GM12878 (cell line): ENCODE measurements at regions not wholly inside any gene's neighbourhood (a gene's known extent, or its start where the extent isn't known, plus 50 kb on each side); places are given as distances from the start of the nearest gene placed in this dataset.

Source experiments
- ATAC-seq: fragments of 200-7000 bp; cut with Tn5 transposase; 3 replicates; pipeline ENCODE4 v1.9.1; 2020; ENCODE audit warnings: mild to moderate bottlenecking, moderate library complexity
- BruUV-seq: library from RNA; stranded (reverse); fragments of 400-500 nt; replicated peaks from 2 replicates; lab custom pipeline; 2021; lab: Mats Ljungman, UMichigan
- CTCF ChIA-PET: fragments of 300-600 bp; sonication (Branson Sonifier 250); formaldehyde crosslinking; extraction: SDS; loops from one replicate; lab custom pipeline; 2021; ENCODE audit warnings: inconsistent platforms; lab: Yijun Ruan, JAX
- POLR2A ChIA-PET: fragments of 350-600 bp; formaldehyde crosslinking; extraction: SDS; loops from one replicate; lab custom pipeline; 2021; ENCODE audit warnings: inconsistent platforms; lab: Charles Lee
- RAD21 ChIA-PET: fragments of 300-600 bp; sonication (Branson Sonifier 250); formaldehyde crosslinking; loops from one replicate; lab custom pipeline; 2023; ENCODE audit warnings: antibody characterized with exemption; ENCODE audit not compliant: unreplicated experiment; lab: Charles Lee
- SMC1A ChIA-PET: fragments of 300-600 bp; sonication (Branson Sonifier 250); formaldehyde crosslinking; loops from one replicate; lab custom pipeline; 2023; ENCODE audit not compliant: unreplicated experiment, uncharacterized antibody; lab: Charles Lee
- DNase-seq: peaks from one replicate; pipeline ENCODE4 v3.0.0-alpha.2; 2011; ENCODE audit warnings: low read depth, low spot score
- FAIRE-seq: peaks from 3 replicates; lab custom pipeline; 2011; peaks lifted over from hg19 to GRCh38; lab: Jason Lieb, UNC
- H2AFZ ChIP-seq: 2 replicates; pipeline ENCODE4 v1.6.0; 2011; ENCODE audit warnings: low read depth, low read length, control low read depth; ENCODE audit not compliant: control insufficient read depth
- H3K27ac ChIP-seq: 2 replicates; pipeline ENCODE4 v1.5.1; 2011; ENCODE audit warnings: control low read depth; ENCODE audit not compliant: control insufficient read depth, insufficient read depth
- H3K27me3 ChIP-seq, 2 experiments: replicated peaks in 1 of 2; 2 replicates each; pipeline versions ENCODE4 v1.6.0 to v1.6.1; 2011; ENCODE audit warnings: low read length in 1 of 2; ENCODE audit not compliant: control insufficient read depth in 2 of 2, insufficient read depth in 2 of 2
- H3K36me3 ChIP-seq, 2 experiments: 2 replicates each; pipeline ENCODE4 v1.5.1; 2011; ENCODE audit warnings: low read length in 1 of 2; ENCODE audit not compliant: control insufficient read depth in 2 of 2, insufficient read depth in 2 of 2
- H3K4me1 ChIP-seq: 2 replicates; pipeline ENCODE4 v1.6.1; 2011; ENCODE audit warnings: mild to moderate bottlenecking, low read length, moderate library complexity, mixed read lengths; ENCODE audit not compliant: control insufficient read depth, insufficient read depth
- H3K4me2 ChIP-seq: 2 replicates; pipeline ENCODE4 v1.6.0; 2011; ENCODE audit warnings: control low read depth; ENCODE audit not compliant: control insufficient read depth, insufficient read depth
- H3K4me3 ChIP-seq: fragments of 200-600 bp; sonication (generic); 2 replicates; pipeline ENCODE4 v1.5.1; 2016
- H3K79me2 ChIP-seq: 2 replicates; pipeline ENCODE4 v1.6.0; 2011; ENCODE audit warnings: low read length; ENCODE audit not compliant: control insufficient read depth, insufficient read depth
- H3K9ac ChIP-seq: 2 replicates; pipeline ENCODE4 v1.8.0; 2011; ENCODE audit warnings: low read length, control low read depth, mixed read lengths; ENCODE audit not compliant: control insufficient read depth, insufficient read depth
- H3K9me3 ChIP-seq: replicated peaks from 3 replicates; pipeline ENCODE4 v1.5.1; 2011; ENCODE audit warnings: mild to moderate bottlenecking, low read length; ENCODE audit not compliant: control insufficient read depth, insufficient read depth
- H4K20me1 ChIP-seq: 2 replicates; pipeline ENCODE4 v1.6.0; 2011; ENCODE audit not compliant: control insufficient read depth, insufficient read depth
- EED ChIP-seq: sonication (generic); IDR thresholded peaks from 2 replicates; pipeline ENCODE4 v1.6.1; 2016; ENCODE audit warnings: antibody characterized with exemption, low read depth
- POLR2AphosphoS2 ChIP-seq: IDR thresholded peaks from 2 replicates; pipeline ENCODE4 v1.6.1; 2011; ENCODE audit warnings: low read depth, mild to moderate bottlenecking, low read length, improper control_type of control experiment, moderate library complexity
- ZNF622 ChIP-seq: fragments of 450-650 bp; IDR thresholded peaks from 2 replicates; pipeline ENCODE4 v1.6.1; 2017; ENCODE audit warnings: mild to moderate bottlenecking, inconsistent platforms
- WGBS: methylation state at CpG from one replicate; pipeline ENCODE4 v1.1.6; 2016; ENCODE audit warnings: low lambda C conversion rate; ENCODE audit not compliant: insufficient replicate concordance, insufficient coverage; ENCODE audit errors: missing lambda C conversion rate; 5-methylcytosine and 5-hydroxymethylcytosine counted together
- in situ Hi-C: fragments of 300-500 bp; cut with MboI; formaldehyde crosslinking; loops from 9 replicates; pipeline ENCODE4 v1.14.3; 2018; ENCODE audit warnings: mixed read lengths
- intact Hi-C: fragments of 100-400 bp; cut with micrococcal nuclease; formaldehyde crosslinking; loops from one replicate; pipeline ENCODE4 v1.14.2; 2022; ENCODE audit not compliant: unreplicated experiment
- TF ChIP-seq, protein P1 (sequence below): IDR thresholded peaks from 2 replicates; pipeline ENCODE4 v1.6.1; 2011; ENCODE audit warnings: borderline replicate concordance, low read depth, mild to moderate bottlenecking, moderate library complexity, low read length; ENCODE audit not compliant: insufficient read depth, poor library complexity, severe bottlenecking
- TF ChIP-seq, protein P2 (sequence below), 3 experiments: IDR thresholded peaks in 2 of 3; conservative IDR thresholded peaks in 1 of 3; 2 replicates each; pipeline ENCODE4 v1.5.1; 2011; ENCODE audit warnings: low read depth in 3 of 3, low read length in 3 of 3, mild to moderate bottlenecking in 3 of 3, control low read depth in 2 of 3, moderate library complexity in 2 of 3, inconsistent platforms in 1 of 3, mixed read lengths in 1 of 3; ENCODE audit not compliant: control insufficient read depth in 2 of 3, insufficient read depth in 1 of 3; ENCODE audit errors: extremely low read depth in 1 of 3

GRCh38 chr14:101183376-101184103 is 280.0 kb upstream of the RTL1 start:
- Histone ChIP-seq H3K4me1 (no peaks in the 10 kb centered on the region), H3K4me3 (no peak overlapping the region), H3K9ac (no peak overlapping the region), H3K79me2 (no peaks in the 10 kb centered on the region), H4K20me1 (no peaks in the 10 kb centered on the region), H3K27ac (no peak overlapping the region), H3K4me2 (no peak overlapping the region), H3K36me3 (no peaks in the 10 kb centered on the region), H3K27me3 (no peaks in the 10 kb centered on the region), H3K9me3 (no peaks in the 10 kb centered on the region; the same call in 2 of the 3 replicates), H2AFZ (no peak overlapping the region)
- 33% methylated on average over 20 of the region's 23 CpGs for WGBS
- FAIRE-seq (no peak), ATAC-seq (no peak), DNase-seq (no peak)
- SMC1A ChIA-PET, result no interaction called here
- CTCF ChIA-PET, result no interaction called here
- no TSS peak for BruUV-seq
- RAD21 ChIA-PET, result no interaction called here
- TF ChIP-seq ZNF622, result no peak
- no peak for TF ChIP-seq EED
- TF ChIP-seq, protein P1, sequence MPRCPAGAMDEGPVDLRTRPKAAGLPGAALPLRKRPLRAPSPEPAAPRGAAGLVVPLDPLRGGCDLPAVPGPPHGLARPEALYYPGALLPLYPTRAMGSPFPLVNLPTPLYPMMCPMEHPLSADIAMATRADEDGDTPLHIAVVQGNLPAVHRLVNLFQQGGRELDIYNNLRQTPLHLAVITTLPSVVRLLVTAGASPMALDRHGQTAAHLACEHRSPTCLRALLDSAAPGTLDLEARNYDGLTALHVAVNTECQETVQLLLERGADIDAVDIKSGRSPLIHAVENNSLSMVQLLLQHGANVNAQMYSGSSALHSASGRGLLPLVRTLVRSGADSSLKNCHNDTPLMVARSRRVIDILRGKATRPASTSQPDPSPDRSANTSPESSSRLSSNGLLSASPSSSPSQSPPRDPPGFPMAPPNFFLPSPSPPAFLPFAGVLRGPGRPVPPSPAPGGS, result no peak
- no peak for TF ChIP-seq POLR2AphosphoS2
- intact Hi-C loops, result no loop called here
- in situ Hi-C loops, result no loop called here
- POLR2A ChIA-PET, result no interaction called here

DNA sequence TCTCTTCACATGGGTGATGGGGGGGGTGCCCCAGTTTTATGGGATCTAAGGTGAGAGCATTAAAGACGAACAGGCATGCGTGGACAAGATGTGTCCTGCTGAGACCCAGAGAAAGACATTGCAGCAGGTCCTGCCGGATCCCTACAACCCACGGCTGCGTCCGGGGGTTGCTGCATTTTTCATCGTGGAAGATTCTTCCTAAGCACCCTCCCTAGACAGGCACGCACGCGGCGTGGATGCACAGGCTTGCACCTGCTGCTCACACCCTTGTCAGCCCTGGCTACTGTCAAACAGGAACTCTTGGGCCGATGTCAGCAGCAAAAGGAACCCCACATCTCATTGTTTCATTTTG is 280.6 kb upstream of the RTL1 start:
- Histone ChIP-seq H3K27ac (no peak overlapping the region), H3K9me3 (no peaks in the 10 kb centered on the region; the same call in 2 of the 3 replicates), H4K20me1 (no peaks in the 10 kb centered on the region), H2AFZ (no peak overlapping the region), H3K27me3 (no peaks in the 10 kb centered on the region), H3K4me1 (no peaks in the 10 kb centered on the region), H3K9ac (no peak overlapping the region), H3K79me2 (no peaks in the 10 kb centered on the region), H3K4me3 (no peak overlapping the region), H3K36me3 (no peaks in the 10 kb centered on the region), H3K4me2 (no peak overlapping the region)
- no peak for DNase-seq
- ATAC-seq, result no peak
- RAD21 ChIA-PET, result no interaction called here
- no peak for FAIRE-seq
- no TSS peak for BruUV-seq
- CTCF ChIA-PET, result no interaction called here
- in situ Hi-C loops (no loop called here), intact Hi-C loops (no loop called here)
- TF ChIP-seq, protein P2, sequence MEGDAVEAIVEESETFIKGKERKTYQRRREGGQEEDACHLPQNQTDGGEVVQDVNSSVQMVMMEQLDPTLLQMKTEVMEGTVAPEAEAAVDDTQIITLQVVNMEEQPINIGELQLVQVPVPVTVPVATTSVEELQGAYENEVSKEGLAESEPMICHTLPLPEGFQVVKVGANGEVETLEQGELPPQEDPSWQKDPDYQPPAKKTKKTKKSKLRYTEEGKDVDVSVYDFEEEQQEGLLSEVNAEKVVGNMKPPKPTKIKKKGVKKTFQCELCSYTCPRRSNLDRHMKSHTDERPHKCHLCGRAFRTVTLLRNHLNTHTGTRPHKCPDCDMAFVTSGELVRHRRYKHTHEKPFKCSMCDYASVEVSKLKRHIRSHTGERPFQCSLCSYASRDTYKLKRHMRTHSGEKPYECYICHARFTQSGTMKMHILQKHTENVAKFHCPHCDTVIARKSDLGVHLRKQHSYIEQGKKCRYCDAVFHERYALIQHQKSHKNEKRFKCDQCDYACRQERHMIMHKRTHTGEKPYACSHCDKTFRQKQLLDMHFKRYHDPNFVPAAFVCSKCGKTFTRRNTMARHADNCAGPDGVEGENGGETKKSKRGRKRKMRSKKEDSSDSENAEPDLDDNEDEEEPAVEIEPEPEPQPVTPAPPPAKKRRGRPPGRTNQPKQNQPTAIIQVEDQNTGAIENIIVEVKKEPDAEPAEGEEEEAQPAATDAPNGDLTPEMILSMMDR (IDR thresholded peaks at IDR 0.05 in 2 of 3, conservative IDR thresholded peaks at IDR 0.05 in 1 of 3; ENCODE audit: control insufficient read depth in 2 of 3, extremely low read depth in 1 of 3, insufficient read depth in 1 of 3, low read depth in 3 of 3, low read length in 3 of 3), result no peak
- SMC1A ChIA-PET, result no interaction called here
- POLR2A ChIA-PET, result no interaction called here
- 61% methylated on average over 12 of the region's 12 CpGs for WGBS
